ENCODE measurements at regions not wholly inside any gene's neighbourhood (a gene's known extent, or its start where the extent isn't known, plus 50 kb on each side); places are given as distances from the start of the nearest gene placed in this dataset.
"Not testable (repeated sequence)": the region's sequence is repeated elsewhere in the genome, so short reads cannot be mapped to it uniquely, and the experiment has no call there.

GRCh38 chr11:116329354-116330090, 443.3 kb downstream of the BUD13 start:
- no peak for TF ChIP-seq CTCF (IDR thresholded peaks at IDR 0.05; ENCODE audit: low read depth, low read length)
- H3K4me3 ChIP-seq (ENCODE audit: low read depth, low read length), result no peak overlapping the region

GRCh38 chr11:116328851-116329250, 443.9 kb downstream of the BUD13 start:
- H3K4me3 ChIP-seq (ENCODE audit: low read depth, low read length), result no peak overlapping the region
- no peak for TF ChIP-seq CTCF (IDR thresholded peaks at IDR 0.05; ENCODE audit: low read depth, low read length)

GRCh38 chr11:116328391-116328790, 444.4 kb downstream of the BUD13 start:
- no peak for TF ChIP-seq CTCF (IDR thresholded peaks at IDR 0.05; ENCODE audit: low read depth, low read length)
- H3K4me3 ChIP-seq (ENCODE audit: low read depth, low read length), result no peak overlapping the region

GRCh38 chr11:116326146-116326545, 446.6 kb downstream of the BUD13 start:
- TF ChIP-seq CTCF (IDR thresholded peaks at IDR 0.05; ENCODE audit: low read depth, low read length), result no peak
- no peak overlapping the region for H3K4me3 ChIP-seq (ENCODE audit: low read depth, low read length)

DNA sequence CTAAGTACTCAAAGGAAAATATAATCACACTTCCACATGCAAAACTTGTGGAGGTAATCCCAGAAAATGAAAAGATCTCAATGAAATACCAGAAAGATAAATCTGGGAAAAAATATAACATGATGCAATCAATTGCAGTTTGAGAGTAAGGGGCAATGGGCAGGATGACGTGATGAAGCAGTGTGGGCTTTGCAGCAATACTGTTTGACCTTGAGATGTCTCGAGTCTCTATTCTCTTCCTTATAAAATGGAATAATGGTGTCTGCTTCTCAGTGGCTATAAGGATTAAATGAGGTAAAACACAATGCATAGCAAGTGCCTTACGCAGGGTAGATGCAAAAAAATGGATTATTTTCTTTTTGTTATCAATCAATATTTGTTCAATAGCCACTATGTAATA, 447.5 kb downstream of the BUD13 start:
- no peak for TF ChIP-seq CTCF (IDR thresholded peaks at IDR 0.05; ENCODE audit: low read depth, low read length)
- no peak overlapping the region for H3K4me3 ChIP-seq (ENCODE audit: low read depth, low read length)

DNA sequence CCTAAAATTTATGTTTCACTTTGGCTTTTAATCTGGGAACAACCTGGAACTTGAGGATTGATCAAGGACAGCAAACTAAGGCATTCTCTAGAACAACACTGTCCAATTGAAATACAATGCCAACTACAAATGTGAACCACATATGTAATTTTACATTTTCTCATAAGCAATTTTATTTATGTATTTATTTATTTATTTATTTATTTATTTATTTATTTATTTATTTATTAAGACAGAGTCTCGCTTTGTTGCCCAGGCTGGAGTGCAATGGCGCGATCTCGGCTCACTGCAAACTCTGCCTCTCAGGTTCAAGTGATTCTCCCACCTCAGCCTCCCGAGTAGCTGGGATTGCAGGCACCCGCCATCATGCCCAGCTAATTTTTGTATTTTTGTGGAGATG, 448.7 kb downstream of the BUD13 start:
- not testable (repeated sequence) for H3K4me3 ChIP-seq (ENCODE audit: low read depth, low read length)

GRCh38 chr11:116317212-116317611, 455.6 kb downstream of the BUD13 start:
- no peak overlapping the region for H3K4me3 ChIP-seq (ENCODE audit: low read depth, low read length)
- no peak for TF ChIP-seq CTCF (IDR thresholded peaks at IDR 0.05; ENCODE audit: low read depth, low read length)

GRCh38 chr11:116314006-116314405, 458.8 kb downstream of the BUD13 start:
- no peak overlapping the region for H3K4me3 ChIP-seq (ENCODE audit: low read depth, low read length)
- TF ChIP-seq CTCF (IDR thresholded peaks at IDR 0.05; ENCODE audit: low read depth, low read length), result no peak
